GM19239 (cell line): ENCODE measurements at regions not wholly inside any gene's neighbourhood (a gene's known extent, or its start where the extent isn't known, plus 50 kb on each side); places are given as distances from the start of the nearest gene placed in this dataset.
"Not testable (repeated sequence)": the region's sequence is repeated elsewhere in the genome, so short reads cannot be mapped to it uniquely, and the experiment has no call there.

ENCODE experiments used
- DNase-seq: peaks from one replicate; pipeline ENCODE4 v3.0.0; 2011; ENCODE audit warnings: low spot score; ENCODE audit not compliant: insufficient read length
- FAIRE-seq: peaks from 2 replicates; lab custom pipeline; 2011; peaks lifted over from hg19 to GRCh38; lab: Jason Lieb, UNC

DNA sequence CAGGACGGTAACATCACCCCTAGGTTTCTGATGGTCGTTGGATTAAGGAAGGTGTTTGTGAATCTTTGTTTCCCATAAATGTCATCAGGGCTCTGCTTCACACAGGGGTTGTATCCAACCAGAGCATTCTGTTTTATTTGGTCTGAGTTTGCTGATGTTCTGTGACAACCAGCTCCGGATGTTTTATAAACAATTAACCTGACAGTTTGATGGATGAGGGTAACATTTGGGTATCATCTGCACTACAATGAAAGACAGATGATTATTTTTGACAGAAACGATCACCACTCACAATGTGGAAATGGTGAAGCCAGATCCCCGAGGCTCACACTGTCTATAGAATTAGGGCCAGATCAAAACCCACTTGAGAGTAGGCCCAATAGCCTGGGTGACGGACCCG is 107.1 kb downstream of the CDC42EP3 start:
- no peak for FAIRE-seq
- DNase-seq = no peak

DNA sequence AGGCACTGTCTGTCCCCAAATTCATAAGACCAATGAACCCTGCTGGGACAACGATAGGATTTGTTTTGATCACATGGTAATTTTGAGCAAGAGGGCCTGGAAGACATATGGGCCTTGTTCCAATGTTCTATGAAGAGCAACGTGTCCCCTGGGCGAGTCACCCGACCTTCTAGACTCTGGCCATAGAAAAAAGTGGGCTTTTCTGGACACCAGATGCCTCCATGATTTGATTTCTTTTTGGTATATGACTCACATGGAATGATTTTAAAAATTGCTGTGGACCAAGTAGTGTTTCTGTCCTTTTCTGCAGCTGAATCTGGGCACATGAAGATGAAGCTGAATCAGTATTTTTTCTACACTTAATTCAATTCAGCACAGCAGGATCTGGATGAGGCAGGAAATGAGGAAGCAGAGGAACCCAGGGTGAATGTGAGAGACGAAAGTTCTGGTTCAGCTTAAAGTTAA is 104.9 kb downstream of the CDC42EP3 start:
- FAIRE-seq = no peak

DNA sequence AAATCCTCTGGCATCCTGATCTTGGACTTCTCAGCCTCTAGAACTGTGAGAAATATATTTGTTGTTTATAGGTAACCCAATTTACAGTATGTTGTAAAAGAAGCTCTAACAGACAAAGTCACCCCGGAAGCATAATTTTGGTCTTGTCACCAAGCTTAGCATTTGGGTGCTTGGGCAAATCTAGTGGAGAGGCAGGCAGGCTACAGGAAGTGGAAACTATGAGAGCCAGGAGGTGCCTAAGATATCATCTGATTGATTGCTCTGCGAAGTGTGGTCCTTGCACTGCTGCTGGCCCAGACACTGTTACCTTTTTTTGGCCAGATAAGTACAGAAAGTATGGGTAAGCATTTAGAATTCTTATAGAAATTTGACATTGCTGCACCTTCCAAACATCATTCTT is 102.9 kb downstream of the CDC42EP3 start:
- DNase-seq (no peak), FAIRE-seq (no peak)

More for the DNA sequence above, 104.9 kb downstream of the CDC42EP3 start:
- no peak for DNase-seq

DNA sequence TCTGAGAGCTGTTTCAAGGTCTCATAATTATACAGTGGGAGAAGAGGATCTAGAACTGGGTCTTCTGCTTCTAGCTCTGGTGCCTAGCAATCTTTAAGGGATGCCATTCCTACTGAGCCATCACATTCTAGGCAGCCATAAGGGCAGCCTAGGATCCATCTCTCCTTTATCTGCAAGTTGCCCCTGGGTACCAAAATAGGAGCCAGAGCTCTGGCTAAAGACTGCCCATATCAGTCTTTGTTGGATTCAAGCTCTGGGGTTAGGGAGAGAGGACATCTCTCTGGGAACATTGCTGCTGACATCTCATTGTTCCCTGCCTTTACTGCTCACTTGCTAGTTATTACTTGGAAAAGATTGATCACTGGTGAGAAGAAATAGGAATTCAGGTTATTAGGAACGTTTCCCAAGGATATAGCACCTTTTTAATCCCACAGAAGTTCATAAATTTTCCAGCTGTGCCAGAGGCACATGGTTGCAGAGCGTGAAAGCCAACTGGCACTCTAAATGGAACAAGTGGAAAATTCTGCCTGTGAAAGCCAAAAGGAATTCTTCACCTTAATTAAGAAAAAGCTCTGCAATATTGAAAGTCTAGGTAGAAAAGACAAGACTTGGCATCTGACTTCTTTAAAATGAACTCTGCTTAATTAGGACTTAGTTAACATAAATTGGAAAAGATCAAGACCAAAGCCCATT is 102.2 kb downstream of the CDC42EP3 start:
- DNase-seq = no peak
- FAIRE-seq = no peak

DNA sequence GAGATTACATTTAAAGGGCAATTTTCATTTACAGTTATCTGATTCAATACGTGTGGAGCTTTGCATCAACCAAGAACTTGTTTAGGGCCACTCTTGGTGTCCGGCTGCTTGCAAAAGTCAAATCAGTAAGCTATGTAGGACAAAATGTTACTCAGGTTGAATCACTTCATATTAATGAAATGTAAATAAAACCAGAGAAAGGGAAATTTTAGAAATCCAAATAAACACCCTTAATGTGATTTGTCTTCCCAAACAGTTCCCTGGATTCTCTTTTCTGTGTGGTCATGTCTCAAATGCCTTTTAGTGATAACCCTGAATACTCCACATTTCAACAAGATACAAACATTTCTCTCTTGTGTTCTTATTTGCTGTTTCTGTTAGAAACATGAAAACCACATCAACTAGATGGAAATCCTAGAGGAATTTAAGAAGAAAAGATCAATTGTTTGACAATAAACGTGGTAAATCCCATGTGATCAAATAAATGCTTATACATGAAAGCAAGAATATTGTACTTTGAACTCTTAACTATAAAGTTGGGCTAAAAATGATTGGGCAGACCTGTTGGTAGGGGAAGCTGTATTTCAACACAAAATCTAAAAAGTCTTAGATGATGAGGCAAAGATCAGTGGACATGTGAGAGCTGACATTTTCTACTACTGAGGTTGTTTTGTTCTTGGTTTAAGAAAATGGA is 101.3 kb downstream of the CDC42EP3 start:
- FAIRE-seq = no peak
- no peak for DNase-seq

DNA sequence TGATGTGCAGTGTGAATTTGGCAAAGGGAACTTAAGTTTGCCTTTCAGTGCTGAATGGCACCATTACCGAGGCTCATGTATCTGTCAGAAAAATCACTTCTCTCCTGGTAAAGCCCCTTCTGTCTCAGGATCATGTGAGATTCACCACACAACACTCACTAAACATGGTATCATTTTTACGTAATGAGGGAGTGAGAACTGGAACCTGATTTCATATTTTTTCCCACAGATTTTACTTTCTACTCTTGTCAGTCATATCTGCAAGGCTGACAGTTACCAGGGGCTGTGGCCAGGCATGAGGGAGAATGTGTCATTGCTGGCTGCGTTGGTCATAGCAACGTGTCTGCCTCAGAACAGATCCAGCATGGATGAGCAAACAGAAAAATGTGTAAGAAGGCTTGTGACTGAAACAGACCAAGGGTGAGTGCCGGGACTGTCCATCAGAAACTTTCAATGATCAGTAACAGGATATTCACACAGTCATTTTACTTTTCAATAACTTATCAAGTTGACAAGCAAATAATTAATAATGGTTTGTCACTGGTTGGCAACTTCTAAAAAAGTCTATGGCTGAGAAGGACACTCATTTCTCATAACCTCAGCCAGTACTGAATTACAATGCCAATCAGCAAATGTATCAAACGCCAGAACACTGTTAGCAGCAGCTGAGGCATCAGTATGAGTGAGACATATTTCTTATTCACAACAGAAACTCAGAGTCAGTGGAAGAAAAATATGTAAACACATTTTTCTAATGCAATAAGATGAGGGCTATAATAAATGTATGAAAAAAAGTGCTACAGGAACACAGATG is 100.5 kb downstream of the CDC42EP3 start:
- peak; percentile 93 for FAIRE-seq
- no peak for DNase-seq

DNA sequence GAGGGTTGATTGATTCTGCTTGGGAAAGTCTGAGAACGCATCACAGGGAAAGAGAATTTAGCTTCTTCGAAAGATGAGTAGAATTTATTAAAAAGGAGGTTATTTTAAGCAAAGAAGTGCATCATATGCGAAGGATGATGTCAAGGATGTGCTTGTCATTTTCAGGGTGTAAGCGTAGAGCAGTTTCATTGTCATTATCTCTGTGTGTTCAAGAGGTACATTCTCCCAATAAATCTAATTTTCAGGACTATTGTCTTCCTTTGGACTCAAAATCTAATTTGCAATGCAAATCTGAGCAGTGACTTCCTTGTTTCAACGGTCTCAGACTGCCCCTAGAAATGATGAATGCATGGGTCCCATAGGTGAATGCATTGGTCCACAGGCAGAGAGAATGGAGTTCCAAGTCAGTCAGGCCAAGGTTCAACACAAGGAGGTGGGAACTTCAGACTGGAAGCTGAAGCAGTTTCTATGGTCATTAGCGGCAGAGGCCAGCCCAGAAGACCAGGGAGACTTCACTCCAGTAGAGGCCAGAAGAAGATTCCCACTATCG is 99.8 kb downstream of the CDC42EP3 start:
- peak; percentile 84 for FAIRE-seq
- DNase-seq = no peak

DNA sequence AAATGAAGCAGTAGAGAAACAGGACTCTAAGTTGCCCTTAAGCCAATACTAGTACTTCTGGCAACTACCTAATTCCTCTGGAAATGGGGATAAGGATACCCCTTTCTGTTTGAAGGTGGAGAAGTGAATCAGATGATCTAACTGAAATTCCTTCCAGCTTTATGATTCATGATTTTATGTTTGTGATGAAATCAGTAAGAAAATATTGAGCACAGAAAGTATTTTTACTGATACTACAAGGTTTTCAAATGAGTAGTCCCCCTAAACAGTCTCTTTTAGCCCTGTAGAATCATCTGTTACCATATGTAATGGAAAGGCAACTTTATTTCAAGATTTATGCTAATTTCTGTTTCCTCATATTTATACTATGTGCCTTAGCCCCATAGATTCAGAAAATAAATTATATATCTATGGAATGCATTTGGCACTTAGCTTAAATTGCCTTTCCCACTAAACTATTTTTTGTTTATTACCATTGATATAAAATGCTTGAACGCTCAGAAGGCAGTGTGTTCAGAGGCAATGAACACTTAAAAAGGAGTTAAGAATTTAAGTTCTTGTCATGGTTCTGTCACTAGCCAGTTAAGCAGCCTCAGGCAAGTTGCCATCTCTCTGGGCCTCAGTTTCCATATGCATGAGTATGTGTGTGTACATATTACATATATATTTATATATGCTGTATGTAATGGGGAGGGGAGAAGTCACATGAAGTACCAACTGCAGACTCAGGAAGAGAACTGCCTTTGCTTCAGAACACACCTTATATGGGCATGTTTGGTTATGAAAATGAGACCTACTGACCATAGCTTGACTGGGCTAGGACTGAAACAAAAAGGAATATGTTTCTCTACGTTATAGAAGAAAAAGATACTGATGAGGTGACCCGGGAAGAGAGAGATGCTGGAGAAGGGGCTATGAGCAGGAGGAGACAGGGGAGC is 97.7 kb downstream of the CDC42EP3 start:
- no peak for DNase-seq
- FAIRE-seq = peak; percentile 80

DNA sequence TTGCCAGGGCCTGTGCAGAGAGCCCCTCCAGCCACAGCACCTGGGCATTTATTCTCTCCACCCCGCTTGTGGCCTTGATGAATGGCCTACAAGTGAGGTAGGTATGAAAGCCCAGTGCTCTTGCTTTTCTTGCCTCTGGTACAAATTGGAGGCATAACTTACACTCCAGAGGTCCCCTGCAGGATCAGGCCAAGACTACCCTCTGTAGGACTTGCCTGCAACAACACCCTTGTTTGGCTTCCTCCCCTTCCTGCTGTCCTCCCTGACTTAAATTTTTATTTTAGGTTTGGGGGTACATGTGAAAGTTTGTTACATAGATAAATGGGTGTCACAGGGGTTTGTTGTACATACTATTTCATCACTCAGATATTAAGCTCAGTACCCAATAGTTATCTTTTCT is 95.7 kb downstream of the CDC42EP3 start:
- no peak for FAIRE-seq
- no peak for DNase-seq

DNA sequence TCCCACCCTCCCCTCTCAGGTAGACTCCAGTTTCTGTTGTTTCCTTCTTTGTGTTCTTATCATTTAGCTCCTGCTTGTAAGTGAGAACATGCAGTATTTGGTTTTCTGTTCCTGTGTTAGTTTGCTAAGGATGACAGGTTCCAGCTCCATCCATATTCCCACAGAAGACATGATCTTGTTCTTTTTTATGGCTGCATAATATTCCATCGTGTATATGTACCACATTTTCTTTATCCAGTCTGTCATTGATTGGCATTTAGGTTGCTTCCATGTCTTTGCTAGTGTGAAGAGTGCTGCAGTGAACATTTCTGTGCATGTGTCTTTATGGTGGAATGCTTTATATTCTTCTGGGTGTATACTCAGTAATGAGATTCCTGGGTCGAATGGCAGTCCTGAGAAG is 95.2 kb downstream of the CDC42EP3 start:
- FAIRE-seq, DNase-seq: not testable (repeated sequence)

DNA sequence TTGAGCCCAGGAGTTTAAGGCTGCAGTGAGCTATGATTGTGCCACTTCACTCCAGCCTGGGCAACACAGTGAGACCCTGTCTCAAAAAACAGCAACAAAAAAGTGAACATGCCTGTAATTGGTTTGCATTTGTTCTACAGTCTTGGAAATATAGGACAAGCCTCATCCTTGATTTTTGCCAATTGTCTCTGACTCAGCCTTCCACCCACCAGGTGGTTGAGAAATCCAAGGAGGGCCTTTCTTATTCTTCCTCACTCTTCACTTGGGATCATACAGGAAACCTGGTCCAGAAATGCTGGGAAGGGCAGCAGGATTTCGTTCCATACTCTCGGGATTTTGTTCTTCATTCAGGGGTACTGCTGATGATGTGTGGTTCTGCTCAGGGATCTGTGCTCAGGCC is 94.6 kb downstream of the CDC42EP3 start:
- DNase-seq (no peak), FAIRE-seq (no peak)

DNA sequence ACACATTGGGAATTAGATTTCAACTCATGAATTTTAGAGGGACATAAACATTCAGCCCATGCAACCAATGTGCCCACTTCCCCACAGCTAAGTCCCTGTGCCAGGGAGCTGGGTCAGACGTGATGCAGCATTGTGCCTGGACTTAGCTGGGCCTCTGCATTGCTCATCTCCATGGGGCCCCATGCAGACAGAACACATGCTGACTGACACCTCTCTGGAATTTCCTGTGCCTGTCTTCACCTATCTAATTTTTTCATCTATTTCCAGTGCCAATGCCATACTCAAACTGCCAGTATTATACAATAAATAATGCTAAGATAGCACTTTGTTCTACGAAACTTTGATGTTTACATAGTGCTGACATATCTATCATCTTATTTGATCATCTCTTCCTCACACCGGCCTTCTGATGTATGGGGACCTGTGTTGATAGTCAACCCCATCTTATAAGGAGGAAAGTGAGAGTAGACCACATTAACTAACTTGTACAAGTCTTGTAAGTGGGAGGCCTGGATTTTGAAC is 92.2 kb downstream of the CDC42EP3 start:
- DNase-seq (no peak), FAIRE-seq (peak; percentile 35)

DNA sequence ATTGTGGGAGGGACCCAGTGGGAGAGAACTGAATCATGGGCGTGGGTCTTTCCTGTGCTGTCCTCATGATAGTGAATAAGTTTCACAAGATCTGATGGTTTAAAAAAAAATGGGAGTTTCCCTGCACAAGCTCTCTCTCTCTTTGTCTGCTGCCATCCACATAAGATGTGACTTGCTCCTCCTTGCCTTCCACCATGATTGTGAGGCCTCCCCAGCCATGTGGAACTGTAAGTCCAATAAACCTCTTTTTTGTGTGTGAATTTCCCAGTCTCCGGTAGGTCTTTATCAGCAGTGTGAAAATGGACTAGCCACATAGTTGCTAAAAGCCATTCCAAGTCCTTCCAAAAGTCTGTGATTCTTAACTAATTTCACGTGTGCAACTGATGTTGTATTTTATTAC is 91.5 kb downstream of the CDC42EP3 start:
- DNase-seq, FAIRE-seq: not testable (repeated sequence)

DNA sequence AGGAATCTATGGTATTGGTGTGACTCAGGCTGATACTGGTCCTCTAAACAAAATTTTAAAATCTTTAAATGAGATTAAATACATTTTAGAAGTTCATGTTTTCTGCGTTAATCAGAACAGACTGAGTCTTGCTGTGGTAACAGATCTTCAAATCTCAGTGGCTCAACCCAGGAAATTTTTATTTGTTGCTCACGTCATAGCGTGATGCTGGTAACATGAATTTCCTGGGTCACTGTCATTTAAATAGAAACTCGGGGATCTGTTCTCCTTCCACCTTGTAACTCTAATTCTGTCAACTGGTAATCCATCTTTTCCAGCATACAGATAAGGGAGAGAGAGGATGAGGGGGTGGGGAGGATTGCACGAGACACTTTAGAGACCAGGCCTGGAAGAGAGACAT is 90.0 kb downstream of the CDC42EP3 start:
- DNase-seq (no peak), FAIRE-seq (no peak)

DNA sequence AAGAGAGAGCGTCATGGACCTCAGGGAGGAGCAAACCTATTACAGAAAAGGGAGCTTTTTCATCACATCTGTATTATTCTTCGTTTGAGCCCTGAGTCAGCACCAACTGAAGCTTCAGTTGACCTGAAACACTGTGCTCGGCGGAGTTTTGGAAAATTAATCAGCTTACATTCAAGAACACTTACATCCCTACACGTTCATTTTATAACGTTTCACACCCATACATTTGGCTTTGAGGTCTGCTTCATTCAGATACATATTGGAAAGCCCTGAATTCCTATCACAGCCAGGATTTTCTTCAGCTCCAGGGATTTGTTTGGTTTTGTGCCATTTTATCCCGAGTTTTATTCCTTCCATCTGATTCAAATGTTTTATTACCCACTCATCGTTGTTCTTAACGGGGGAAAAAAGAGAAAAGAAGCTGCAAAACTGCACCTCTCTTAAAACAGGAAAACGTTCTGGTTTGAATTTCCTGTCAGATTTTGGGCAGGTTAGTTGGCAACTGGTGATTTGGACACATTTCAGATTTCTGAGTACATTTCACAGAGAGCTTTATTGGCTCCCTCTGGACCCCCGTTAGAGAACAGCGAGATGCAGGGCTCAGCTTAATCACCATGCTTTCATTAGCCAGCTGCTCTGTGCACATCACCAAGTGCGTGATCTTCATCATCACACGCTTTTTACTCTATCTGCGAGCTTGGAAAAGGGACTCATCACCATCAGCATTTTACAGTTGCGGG is 88.8 kb downstream of the CDC42EP3 start:
- no peak for FAIRE-seq
- DNase-seq = no peak

DNA sequence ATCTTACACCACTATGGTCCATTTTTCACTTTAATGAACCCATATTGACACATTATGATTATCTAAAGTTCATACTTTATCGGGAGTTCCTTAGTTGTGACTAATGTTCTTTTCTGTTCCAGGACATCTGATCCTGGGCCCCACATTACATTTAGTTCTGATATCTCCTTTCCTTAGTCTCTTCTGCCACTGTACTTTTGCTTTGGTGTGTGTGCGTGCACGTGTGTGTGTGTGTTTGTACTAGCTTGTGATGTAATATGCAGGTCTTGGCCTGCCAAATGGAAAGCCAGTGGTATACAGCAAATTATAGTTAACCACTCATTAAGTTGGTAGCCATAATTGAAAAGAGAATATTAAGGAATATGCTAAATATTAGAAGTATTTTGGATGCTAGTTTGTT is 88.0 kb downstream of the CDC42EP3 start:
- DNase-seq = no peak
- FAIRE-seq = no peak

DNA sequence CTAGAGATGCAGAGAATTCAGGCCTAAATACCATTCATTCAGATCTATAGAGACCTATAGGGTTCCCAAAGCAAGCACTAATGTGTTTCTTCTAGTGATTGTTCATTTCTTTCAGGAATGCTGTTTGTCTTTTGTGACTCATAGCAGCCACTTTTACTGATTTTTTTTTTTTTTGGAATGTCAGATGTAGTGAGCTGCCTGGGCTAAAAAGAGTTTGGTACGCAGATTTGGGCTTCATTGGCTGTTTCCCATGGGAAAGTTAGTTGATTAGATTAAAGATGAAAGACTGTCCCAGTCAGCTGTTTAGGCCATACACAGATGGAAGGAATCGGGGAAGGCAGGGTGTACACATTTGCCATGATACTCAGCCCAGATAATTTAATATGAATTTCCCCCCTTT is 87.6 kb downstream of the CDC42EP3 start:
- no peak for FAIRE-seq

DNA sequence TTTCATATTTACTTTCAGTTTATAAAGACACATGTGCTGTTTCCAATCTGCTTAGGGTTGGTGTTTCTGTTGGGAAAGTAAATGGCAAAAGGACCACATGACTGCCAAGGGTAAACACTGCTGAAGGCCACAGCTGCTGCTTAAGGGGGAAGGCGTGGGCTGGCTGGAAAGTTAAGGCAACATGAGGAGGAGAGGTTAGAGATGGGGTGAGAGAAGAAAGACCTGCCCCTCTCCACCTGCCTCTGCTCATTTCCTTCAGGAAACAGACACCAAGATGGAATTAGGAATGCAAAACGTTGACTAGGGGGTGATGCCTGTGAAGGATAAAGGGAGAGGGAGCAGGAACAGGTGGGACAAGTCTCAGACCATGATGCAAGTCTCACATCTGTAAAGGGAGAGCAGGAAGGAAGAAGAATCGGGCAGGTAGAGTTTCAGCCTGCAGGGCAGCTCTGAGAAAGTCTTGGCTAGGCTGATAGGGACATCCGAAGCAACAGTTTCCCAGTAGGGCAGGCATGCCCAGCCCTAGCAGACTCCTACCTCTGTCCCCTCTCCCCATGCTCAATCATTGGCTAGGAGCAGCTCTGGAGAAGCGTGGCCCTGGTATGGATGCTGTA is 86.0 kb downstream of the CDC42EP3 start:
- peak; percentile 42 for FAIRE-seq
- DNase-seq = no peak

More for the DNA sequence above, 87.6 kb downstream of the CDC42EP3 start:
- DNase-seq = no peak
